Right lung (tissue), 2 donors: ENCODE measurements at regions not wholly inside any gene's neighbourhood (a gene's known extent, or its start where the extent isn't known, plus 50 kb on each side); places are given as distances from the start of the nearest gene placed in this dataset.
"Not testable (repeated sequence)": the region's sequence is repeated elsewhere in the genome, so short reads cannot be mapped to it uniquely, and the experiment has no call there.

Source experiments
- DNase-seq, 2 donors: peaks; one replicate each; pipeline ENCODE4 v3.0.0-alpha.2; 2013

DNA sequence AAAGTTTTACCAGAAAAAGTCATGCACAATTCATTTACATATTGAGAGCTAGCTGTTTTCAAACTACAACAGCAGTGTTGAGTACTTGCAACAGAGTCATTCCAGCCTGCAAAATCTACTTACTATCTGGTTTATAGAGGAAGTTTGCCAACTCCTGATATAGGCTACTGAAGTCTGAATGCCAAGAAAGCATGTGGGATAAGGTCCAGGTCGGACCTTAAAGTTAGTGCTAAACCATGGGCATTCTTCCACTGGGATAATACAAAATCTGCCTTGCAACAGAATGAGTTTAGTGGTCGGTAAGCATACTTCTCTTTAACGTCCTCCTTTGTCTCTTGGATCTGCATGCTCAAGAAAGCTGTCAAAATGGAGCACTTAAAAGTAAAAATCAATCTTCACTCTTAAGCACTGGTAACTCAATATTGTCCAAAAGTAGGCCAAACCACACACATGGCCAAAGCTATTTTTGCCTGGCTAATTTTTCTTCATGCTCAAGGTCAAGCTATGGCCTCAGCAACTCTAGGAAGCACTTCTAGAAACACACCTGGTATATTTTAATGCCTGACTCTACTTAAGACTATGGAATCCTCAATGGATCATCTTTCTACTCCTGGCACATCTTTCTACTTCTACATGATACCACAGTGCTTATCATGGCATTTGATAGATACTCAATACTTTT is 364.9 kb upstream of the KITLG start:
- DNase-seq: peak in 1 of 2 donors; percentile 12

GRCh38 chr12:88944397-88944796 is 364.1 kb upstream of the KITLG start:
- no peak for DNase-seq

DNA sequence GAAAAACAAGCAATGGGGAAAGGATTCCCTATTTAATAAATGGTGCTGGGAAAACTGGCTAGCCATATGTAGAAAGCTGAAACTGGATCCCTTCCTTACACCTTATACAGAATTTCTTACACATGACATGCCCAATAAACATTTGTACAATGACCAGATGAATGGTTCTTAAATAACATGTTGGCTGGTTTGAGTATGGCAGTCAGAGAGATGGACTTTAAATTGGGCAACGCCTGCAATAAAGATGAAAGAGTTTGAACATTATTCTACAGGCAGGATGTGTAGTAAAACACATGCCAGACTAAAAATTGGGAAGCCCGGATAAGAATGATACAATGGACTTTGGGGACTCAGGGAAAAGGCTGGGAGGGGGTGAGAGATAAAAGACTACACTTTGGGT is 360.6 kb upstream of the KITLG start:
- no peak for DNase-seq

GRCh38 chr12:88935856-88936255 is 355.6 kb upstream of the KITLG start:
- DNase-seq: no peak

- DNase-seq: no peak
These were observed 354.0 kb upstream of the KITLG start for GRCh38 chr12:88934163-88934747.

- DNase-seq: no peak
These were observed 352.2 kb upstream of the KITLG start for GRCh38 chr12:88932457-88932856.

- DNase-seq: no peak
These were observed 351.3 kb upstream of the KITLG start for GRCh38 chr12:88931598-88931997.

- no peak for DNase-seq
These were observed 345.2 kb upstream of the KITLG start for GRCh38 chr12:88925454-88925853.

DNA sequence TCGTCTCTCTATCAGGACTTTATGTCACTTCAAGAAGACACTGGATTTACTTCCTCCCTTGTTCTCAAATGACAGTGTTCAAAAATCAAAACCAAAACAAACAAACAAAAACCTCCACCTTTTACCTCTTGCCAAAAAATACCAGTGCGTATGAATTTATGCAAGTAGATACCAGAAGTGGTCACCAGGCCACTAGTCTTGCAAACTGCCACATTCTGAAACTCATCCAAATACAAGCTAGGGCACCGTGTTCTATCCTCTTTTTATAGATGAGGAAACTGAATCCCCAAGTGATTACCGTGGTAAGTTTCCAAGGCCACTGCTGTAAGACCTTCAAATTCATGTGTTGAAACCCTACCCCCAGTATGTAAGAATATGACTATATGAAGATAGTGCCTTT is 343.9 kb upstream of the KITLG start:
- DNase-seq: no peak

DNA sequence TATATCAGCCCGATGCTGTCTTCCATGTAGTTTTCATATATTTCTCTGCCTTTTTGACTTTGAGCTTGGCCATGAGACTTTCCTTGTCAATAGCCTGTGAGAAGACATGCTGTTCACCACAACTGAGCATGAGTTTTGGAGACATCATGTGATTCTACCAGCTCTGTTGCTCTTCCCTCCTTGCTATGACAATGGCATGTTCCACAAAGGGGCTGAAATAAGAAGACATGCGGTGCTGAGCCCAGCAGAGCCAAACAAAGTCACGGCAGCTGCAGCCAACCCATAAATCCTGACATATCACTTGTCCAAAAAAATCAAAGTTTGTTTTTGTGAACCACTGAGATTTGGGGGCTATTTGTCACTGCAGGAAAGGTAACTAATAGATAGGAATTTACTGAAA is 343.4 kb upstream of the KITLG start:
- DNase-seq: no peak

GRCh38 chr12:88922816-88923215 is 342.5 kb upstream of the KITLG start:
- DNase-seq: no peak

DNA sequence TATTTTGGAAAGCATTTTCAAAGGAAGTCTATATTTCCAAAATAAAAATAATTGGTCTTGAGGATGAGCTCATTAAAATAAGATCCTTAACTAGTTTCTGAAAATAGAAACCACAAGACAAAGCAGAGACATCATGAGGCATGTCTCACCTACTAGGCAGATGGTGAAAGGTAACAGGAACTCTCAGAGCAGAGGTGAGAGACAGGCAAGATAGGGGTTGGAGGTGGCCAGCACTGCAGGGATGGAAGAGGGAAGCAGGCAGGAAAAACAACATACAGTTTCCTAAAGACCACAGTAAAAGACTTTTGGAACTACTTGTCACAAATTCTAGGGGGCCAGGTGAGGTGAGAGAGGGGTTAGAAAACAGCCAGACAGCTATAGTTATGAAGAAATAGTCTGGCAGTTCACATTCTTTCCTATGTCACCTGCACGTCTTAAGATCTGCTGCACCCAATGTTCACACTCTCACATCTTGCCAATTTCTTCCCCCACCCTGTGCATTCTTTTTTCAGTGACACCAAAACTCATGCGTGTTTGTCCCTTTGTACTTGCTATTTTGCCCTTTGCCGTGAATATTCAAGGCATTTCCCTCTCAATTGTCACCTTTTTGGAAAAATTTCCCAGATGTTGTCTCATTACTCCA is 341.7 kb upstream of the KITLG start:
- DNase-seq: no peak

DNA sequence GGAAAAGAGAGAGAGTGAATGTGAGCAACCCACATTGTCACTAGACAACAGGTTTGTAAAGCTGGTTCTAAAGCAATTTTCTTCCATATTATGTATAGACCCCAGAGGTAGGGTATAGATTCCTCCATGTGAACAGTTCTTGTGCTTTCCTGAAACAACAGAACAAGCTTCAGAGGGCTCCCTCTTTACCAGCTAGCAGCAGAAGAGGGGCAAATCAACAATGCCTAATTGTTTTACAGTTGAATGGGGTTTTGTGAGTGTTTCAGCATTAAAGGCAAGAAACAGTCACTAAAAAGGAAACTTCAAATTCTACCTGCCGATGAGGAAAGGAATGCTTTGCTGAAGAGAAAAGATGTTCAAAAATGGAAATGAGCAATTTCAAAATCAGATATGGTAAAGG is 341.2 kb upstream of the KITLG start:
- no peak for DNase-seq

DNA sequence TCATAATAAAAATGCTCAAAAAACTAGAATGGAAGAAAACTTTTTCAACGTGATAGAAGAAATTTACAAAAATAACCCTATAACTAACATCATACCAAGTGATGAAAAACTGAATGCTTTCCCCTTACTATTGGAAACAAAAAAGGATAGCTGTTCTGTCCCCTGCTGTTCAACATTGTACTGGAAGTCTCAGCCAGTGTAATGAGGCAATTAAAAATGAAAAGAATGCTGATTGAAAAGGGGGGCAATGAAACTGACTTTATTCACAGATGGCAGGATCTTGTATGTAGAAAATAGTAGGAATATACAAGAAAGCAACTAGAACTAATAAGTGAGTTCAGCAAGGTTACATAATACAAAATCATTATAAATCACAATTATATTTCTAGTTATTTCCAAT is 337.9 kb upstream of the KITLG start:
- no peak for DNase-seq

DNA sequence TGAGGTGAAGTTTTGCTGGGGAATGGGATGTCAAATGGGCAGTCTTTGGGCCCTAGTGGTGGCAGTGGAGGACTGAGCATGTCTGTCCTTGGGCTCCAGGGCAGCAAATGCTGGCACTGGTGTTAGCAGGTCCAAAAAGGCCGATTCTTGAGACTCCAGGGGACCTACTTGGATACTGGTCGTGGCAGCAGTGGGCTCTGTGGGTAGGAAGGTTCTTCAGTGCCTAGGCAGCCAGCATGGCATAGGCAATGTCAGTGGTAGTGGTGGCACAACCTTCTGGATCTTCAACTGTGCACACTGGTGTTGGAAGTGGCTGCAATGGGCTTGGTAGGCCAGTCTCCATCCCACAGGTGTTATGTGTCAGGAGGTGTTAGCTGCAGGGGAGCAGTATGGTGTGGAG is 334.7 kb upstream of the KITLG start:
- no peak for DNase-seq

DNA sequence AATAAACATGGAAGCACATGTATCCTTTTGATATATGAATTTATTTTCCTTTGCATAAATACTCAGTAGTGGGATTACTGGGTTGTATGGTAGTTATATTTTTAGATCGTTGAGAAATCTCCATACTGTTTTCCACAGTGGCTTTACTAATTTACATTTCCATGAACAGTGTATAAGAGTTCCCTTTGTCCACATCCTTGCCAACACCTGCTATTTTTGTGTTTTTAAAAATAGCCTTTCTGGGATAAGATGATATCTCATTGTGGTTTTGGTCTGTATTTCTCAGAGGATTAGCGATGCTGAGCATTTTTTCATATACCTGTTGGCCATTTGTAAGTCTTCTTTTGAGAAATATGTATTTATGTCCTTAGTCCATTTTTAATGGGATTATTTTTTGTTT is 329.2 kb upstream of the KITLG start:
- no peak for DNase-seq

DNA sequence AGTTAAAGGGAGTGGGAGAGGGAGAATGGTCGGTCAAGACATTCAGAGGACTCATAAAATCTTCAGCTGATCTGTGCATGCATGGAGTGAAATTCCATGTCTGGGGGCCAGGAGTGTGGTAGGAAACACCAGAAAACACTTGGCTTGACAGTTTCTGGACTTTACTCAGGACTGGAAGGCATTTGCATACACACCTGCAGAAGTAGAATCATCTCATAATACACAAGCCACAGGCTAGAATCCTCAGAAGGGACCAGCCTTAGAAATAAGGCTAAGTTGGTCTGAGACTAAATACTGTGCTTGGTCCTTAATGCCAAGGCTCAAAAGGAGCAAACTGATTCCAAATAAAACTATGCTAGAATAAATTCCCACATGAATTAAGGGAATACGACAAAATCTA is 328.1 kb upstream of the KITLG start:
- no peak for DNase-seq

DNA sequence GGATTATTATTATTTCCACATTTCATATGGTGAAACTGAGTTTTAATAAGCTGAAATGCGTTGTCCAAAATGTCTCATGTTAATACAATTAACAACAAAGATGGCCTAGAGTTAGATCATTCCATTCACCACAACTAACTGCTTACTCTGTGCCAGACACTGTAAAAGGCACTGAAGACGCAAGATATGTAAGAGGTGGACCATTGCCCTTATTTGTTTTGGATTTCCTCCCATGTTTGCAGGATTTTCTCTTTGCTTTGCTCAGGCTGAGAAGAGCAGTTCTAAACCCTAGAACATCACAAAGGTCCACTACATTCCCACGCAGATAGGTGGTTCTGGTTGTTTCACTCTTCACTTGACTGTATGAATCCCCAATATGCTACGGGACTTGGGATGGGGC is 324.4 kb upstream of the KITLG start:
- no peak for DNase-seq

DNA sequence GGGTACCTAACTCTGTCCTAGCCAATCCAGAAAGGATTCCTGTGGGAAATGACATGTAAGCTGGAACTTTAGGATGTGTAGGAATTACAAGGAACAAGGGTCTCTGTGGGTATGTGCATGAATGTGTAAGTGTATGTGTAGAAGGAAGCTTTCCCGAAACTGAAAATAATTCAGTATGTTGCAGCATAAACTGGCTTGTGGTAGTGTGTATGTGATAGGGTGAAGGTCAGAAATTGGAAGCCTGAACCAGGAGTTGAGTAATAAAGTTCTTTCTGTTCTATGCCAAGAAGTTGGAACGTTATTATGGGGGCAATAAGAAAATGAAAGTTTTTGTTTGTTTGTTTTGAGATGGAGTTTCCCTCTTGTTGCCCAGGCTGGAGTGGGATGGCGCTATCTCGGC is 323.1 kb upstream of the KITLG start:
- DNase-seq: no peak

- DNase-seq: peak; percentile 21 to 23
These were observed 317.5 kb upstream of the KITLG start for GRCh38 chr12:88897723-88898122.

GRCh38 chr12:88896958-88897357 is 316.7 kb upstream of the KITLG start:
- DNase-seq: no peak

- no peak for DNase-seq
These were observed 315.4 kb upstream of the KITLG start for GRCh38 chr12:88895634-88896033.

- DNase-seq: no peak
These were observed 313.5 kb upstream of the KITLG start for GRCh38 chr12:88893801-88894200.

- DNase-seq: not testable (repeated sequence)
These were observed 311.2 kb upstream of the KITLG start for GRCh38 chr12:88891434-88891833.
